GM12878 (cell line): ENCODE measurements at regions not wholly inside any gene's neighbourhood (a gene's known extent, or its start where the extent isn't known, plus 50 kb on each side); places are given as distances from the start of the nearest gene placed in this dataset.

Source experiments
- ATAC-seq: fragments of 200-7000 bp; cut with Tn5 transposase; 3 replicates; pipeline ENCODE4 v1.9.1; 2020; ENCODE audit warnings: mild to moderate bottlenecking, moderate library complexity
- BruUV-seq: library from RNA; stranded (reverse); fragments of 400-500 nt; replicated peaks from 2 replicates; lab custom pipeline; 2021; lab: Mats Ljungman, UMichigan
- CTCF ChIA-PET: fragments of 300-600 bp; sonication (Branson Sonifier 250); formaldehyde crosslinking; extraction: SDS; loops from one replicate; lab custom pipeline; 2021; ENCODE audit warnings: inconsistent platforms; lab: Yijun Ruan, JAX
- POLR2A ChIA-PET: fragments of 350-600 bp; formaldehyde crosslinking; extraction: SDS; loops from one replicate; lab custom pipeline; 2021; ENCODE audit warnings: inconsistent platforms; lab: Charles Lee
- RAD21 ChIA-PET: fragments of 300-600 bp; sonication (Branson Sonifier 250); formaldehyde crosslinking; loops from one replicate; lab custom pipeline; 2023; ENCODE audit warnings: antibody characterized with exemption; ENCODE audit not compliant: unreplicated experiment; lab: Charles Lee
- SMC1A ChIA-PET: fragments of 300-600 bp; sonication (Branson Sonifier 250); formaldehyde crosslinking; loops from one replicate; lab custom pipeline; 2023; ENCODE audit not compliant: unreplicated experiment, uncharacterized antibody; lab: Charles Lee
- DNase-seq: peaks from one replicate; pipeline ENCODE4 v3.0.0-alpha.2; 2011; ENCODE audit warnings: low read depth, low spot score
- FAIRE-seq: peaks from 3 replicates; lab custom pipeline; 2011; peaks lifted over from hg19 to GRCh38; lab: Jason Lieb, UNC
- H2AFZ ChIP-seq: 2 replicates; pipeline ENCODE4 v1.6.0; 2011; ENCODE audit warnings: low read depth, low read length, control low read depth; ENCODE audit not compliant: control insufficient read depth
- H3K27ac ChIP-seq: 2 replicates; pipeline ENCODE4 v1.5.1; 2011; ENCODE audit warnings: control low read depth; ENCODE audit not compliant: control insufficient read depth, insufficient read depth
- H3K27me3 ChIP-seq, 2 experiments: replicated peaks in 1 of 2; 2 replicates each; pipeline versions ENCODE4 v1.6.0 to v1.6.1; 2011; ENCODE audit warnings: low read length in 1 of 2; ENCODE audit not compliant: control insufficient read depth in 2 of 2, insufficient read depth in 2 of 2
- H3K36me3 ChIP-seq, 2 experiments: 2 replicates each; pipeline ENCODE4 v1.5.1; 2011; ENCODE audit warnings: low read length in 1 of 2; ENCODE audit not compliant: control insufficient read depth in 2 of 2, insufficient read depth in 2 of 2
- H3K4me1 ChIP-seq: 2 replicates; pipeline ENCODE4 v1.6.1; 2011; ENCODE audit warnings: mild to moderate bottlenecking, low read length, moderate library complexity, mixed read lengths; ENCODE audit not compliant: control insufficient read depth, insufficient read depth
- H3K4me2 ChIP-seq: 2 replicates; pipeline ENCODE4 v1.6.0; 2011; ENCODE audit warnings: control low read depth; ENCODE audit not compliant: control insufficient read depth, insufficient read depth
- H3K4me3 ChIP-seq: fragments of 200-600 bp; sonication (generic); 2 replicates; pipeline ENCODE4 v1.5.1; 2016
- H3K79me2 ChIP-seq: 2 replicates; pipeline ENCODE4 v1.6.0; 2011; ENCODE audit warnings: low read length; ENCODE audit not compliant: control insufficient read depth, insufficient read depth
- H3K9ac ChIP-seq: 2 replicates; pipeline ENCODE4 v1.8.0; 2011; ENCODE audit warnings: low read length, control low read depth, mixed read lengths; ENCODE audit not compliant: control insufficient read depth, insufficient read depth
- H3K9me3 ChIP-seq: replicated peaks from 3 replicates; pipeline ENCODE4 v1.5.1; 2011; ENCODE audit warnings: mild to moderate bottlenecking, low read length; ENCODE audit not compliant: control insufficient read depth, insufficient read depth
- H4K20me1 ChIP-seq: 2 replicates; pipeline ENCODE4 v1.6.0; 2011; ENCODE audit not compliant: control insufficient read depth, insufficient read depth
- BACH1 ChIP-seq: fragments of 450-650 bp; IDR thresholded peaks from 2 replicates; pipeline ENCODE4 v1.6.1; 2017; ENCODE audit warnings: mild to moderate bottlenecking, borderline replicate concordance
- E2F4 ChIP-seq: IDR thresholded peaks from 2 replicates; pipeline ENCODE4 v1.6.1; 2012; ENCODE audit warnings: low read depth, low read length, improper control_type of control experiment
- EP300 ChIP-seq, 2 experiments: fragments of 150-350 bp in 1 of 2; IDR thresholded peaks; 2 replicates each; pipeline ENCODE4 v1.6.1; 2011 to 2012; ENCODE audit warnings: low read depth in 2 of 2, low read length in 2 of 2, borderline replicate concordance in 1 of 2, improper control_type of control experiment in 1 of 2, inconsistent platforms in 1 of 2; ENCODE audit not compliant: control insufficient read depth in 1 of 2
- PAX5 ChIP-seq: IDR thresholded peaks from 2 replicates; pipeline ENCODE4 v1.6.1; 2011; ENCODE audit warnings: low read depth, low read length, borderline replicate concordance
- PBX3 ChIP-seq: IDR thresholded peaks from 2 replicates; pipeline ENCODE4 v1.6.1; 2011; ENCODE audit warnings: mild to moderate bottlenecking, low read depth, low read length, moderate library complexity; ENCODE audit not compliant: insufficient replicate concordance
- RCOR1 ChIP-seq: conservative IDR thresholded peaks from 2 replicates; pipeline ENCODE4 v1.6.1; 2012; ENCODE audit warnings: low read depth, low read length, improper control_type of control experiment
- RUNX3 ChIP-seq: IDR thresholded peaks from 2 replicates; pipeline ENCODE4 v1.6.1; 2012; ENCODE audit warnings: low read length, inconsistent platforms
- ZNF207 ChIP-seq: fragments of 450-650 bp; IDR thresholded peaks from 2 replicates; pipeline ENCODE4 v1.6.1; 2014; ENCODE audit warnings: antibody characterized with exemption, mild to moderate bottlenecking, borderline replicate concordance
- WGBS: methylation state at CpG from one replicate; pipeline ENCODE4 v1.1.6; 2016; ENCODE audit warnings: low lambda C conversion rate; ENCODE audit not compliant: insufficient replicate concordance, insufficient coverage; ENCODE audit errors: missing lambda C conversion rate; 5-methylcytosine and 5-hydroxymethylcytosine counted together
- in situ Hi-C: fragments of 300-500 bp; cut with MboI; formaldehyde crosslinking; loops from 9 replicates; pipeline ENCODE4 v1.14.3; 2018; ENCODE audit warnings: mixed read lengths
- intact Hi-C: fragments of 100-400 bp; cut with micrococcal nuclease; formaldehyde crosslinking; loops from one replicate; pipeline ENCODE4 v1.14.2; 2022; ENCODE audit not compliant: unreplicated experiment

GRCh38 chr1:79235301-79236002 is 228.9 kb upstream of the ADGRL4 start:
- ChIA-PET SMC1A (no interaction called here), RAD21 (no interaction called here), CTCF (interaction anchor here (0.6 kb wide), 1 partner anchor 58 kb away, joined by 3 read pairs; no protein-coding TSS in a partner anchor), POLR2A (interaction anchor here (0.6 kb wide), 1 partner anchor 1089 kb away, joined by 3 read pairs; no protein-coding TSS in a partner anchor)
- Histone ChIP-seq H3K9me3 (no peaks in the 10 kb centered on the region), H3K79me2 (no peaks in the 10 kb centered on the region), H3K36me3 (no peaks in the 10 kb centered on the region), H3K9ac (no peak overlapping the region), H3K4me2 (no peak overlapping the region), H3K27me3 (no peaks in the 10 kb centered on the region), H3K4me3 (no peak overlapping the region), H2AFZ (no peak overlapping the region), H3K27ac (no peak overlapping the region), H3K4me1 (no peaks in the 10 kb centered on the region), H4K20me1 (no peaks in the 10 kb centered on the region)
- ATAC-seq (no peak), FAIRE-seq (no peak), DNase-seq (no peak)
- WGBS = 0% methylated on average over 4 of the region's 4 CpGs
- in situ Hi-C loops (no loop called here), intact Hi-C loops (no loop called here)
- BruUV-seq = no TSS peak
- TF ChIP-seq ZNF207 (no peak), E2F4 (no peak), RUNX3 (no peak), PAX5 (no peak), PBX3 (no peak), RCOR1 (no peak), BACH1 (no peak), EP300 (IDR thresholded peaks at IDR 0.05; ENCODE audit: borderline replicate concordance in 1 of 2, control insufficient read depth in 1 of 2, low read depth in 2 of 2, low read length in 2 of 2) (no peak)
